Dendritic cell treated with granulocyte-macrophage colony-stimulating factor and Interleukin-4, amounts not matched to agents 40 ng/mL and 50 ng/mL, for 4 days (primary cell): ENCODE measurements at regions not wholly inside any gene's neighbourhood (a gene's known extent, or its start where the extent isn't known, plus 50 kb on each side); places are given as distances from the start of the nearest gene placed in this dataset.

ENCODE experiments used
- H3K27ac Mint-ChIP-seq: one replicate; pipeline ENCODE4 v1.8.0; 2022; ENCODE audit warnings: mild to moderate bottlenecking, mixed read lengths
- H3K27me3 Mint-ChIP-seq: one replicate; pipeline ENCODE4 v1.8.0; 2022; ENCODE audit warnings: mild to moderate bottlenecking, mixed read lengths
- H3K36me3 Mint-ChIP-seq: one replicate; pipeline ENCODE4 v1.8.0; 2022; ENCODE audit warnings: low read depth, mixed read lengths
- H3K4me1 Mint-ChIP-seq: one replicate; pipeline ENCODE4 v1.8.0; 2022; ENCODE audit warnings: low read depth, mixed read lengths
- H3K4me3 Mint-ChIP-seq: one replicate; pipeline ENCODE4 v1.8.0; 2022; ENCODE audit warnings: mild to moderate bottlenecking, moderate library complexity, mixed read lengths
- H3K9me3 Mint-ChIP-seq: one replicate; pipeline ENCODE4 v1.8.0; 2022; ENCODE audit warnings: mixed read lengths
- intact Hi-C: fragments of 100-400 bp; cut with micrococcal nuclease; formaldehyde crosslinking; loops from one replicate; pipeline ENCODE4 v1.15.0; 2022

- H3K9me3 Mint-ChIP-seq = no peaks in the 10 kb centered on the region
- no peak overlapping the region for H3K4me3 Mint-ChIP-seq
- intact Hi-C loops = no loop called here
- H3K36me3 Mint-ChIP-seq = no peaks in the 10 kb centered on the region
- peaks cover 14% of the 10 kb centered on the region for H3K4me1 Mint-ChIP-seq
- H3K27ac Mint-ChIP-seq = no peak overlapping the region
- peaks cover 30% of the 10 kb centered on the region for H3K27me3 Mint-ChIP-seq
Measured at GRCh38 chr1:209428241-209428921, 155.1 kb upstream of the CAMK1G start.

DNA sequence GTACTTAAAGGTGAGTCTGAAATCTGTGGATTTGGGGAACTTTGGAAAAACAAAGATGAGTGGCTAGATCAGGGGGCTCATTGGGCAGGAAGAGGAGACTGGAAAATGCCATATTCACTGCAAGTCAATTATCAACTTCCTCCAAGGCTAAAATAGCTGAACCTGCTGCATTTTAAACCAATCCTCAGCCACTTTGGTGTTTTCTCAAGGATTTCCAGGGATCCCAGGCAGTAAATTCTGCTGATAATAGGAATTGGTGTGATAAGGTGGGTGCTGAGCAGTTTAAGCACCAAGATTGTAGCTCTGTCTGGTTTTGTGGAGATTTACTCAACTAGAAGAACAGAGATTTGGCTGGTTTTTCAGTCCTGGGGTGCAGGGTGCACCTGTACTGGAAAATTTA lies 153.9 kb upstream of the CAMK1G start:
- Mint-ChIP-seq H3K27ac (no peak overlapping the region), H3K36me3 (no peaks in the 10 kb centered on the region), H3K27me3 (peaks cover 30% of the 10 kb centered on the region), H3K4me1 (peaks cover 19% of the 10 kb centered on the region), H3K4me3 (no peak overlapping the region), H3K9me3 (no peaks in the 10 kb centered on the region)
- intact Hi-C loops = no loop called here

DNA sequence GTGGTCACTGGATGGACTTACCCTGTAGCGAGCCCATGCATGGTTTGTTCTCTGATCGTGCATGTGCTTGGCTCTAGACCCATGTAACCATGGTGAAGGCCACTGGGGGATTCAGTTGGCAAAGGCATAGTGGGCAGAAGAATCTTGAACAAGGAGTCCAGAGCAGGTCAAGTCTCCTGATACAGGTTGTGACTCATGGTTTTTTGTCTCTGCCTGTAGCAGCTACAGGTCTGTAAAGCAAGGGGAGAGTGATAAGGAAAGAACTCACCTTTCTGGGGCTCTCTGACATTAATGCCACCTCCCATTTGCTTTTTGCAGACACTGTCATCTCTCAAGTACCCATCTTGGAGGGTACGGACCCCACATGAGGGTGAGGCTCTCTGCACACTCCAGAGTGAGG lies 153.4 kb upstream of the CAMK1G start:
- H3K4me1 Mint-ChIP-seq = peaks cover 19% of the 10 kb centered on the region
- H3K27ac Mint-ChIP-seq = no peak overlapping the region
- H3K4me3 Mint-ChIP-seq = no peak overlapping the region
- peaks cover 30% of the 10 kb centered on the region for H3K27me3 Mint-ChIP-seq
- no peaks in the 10 kb centered on the region for H3K36me3 Mint-ChIP-seq
- intact Hi-C loops = no loop called here
- no peaks in the 10 kb centered on the region for H3K9me3 Mint-ChIP-seq

DNA sequence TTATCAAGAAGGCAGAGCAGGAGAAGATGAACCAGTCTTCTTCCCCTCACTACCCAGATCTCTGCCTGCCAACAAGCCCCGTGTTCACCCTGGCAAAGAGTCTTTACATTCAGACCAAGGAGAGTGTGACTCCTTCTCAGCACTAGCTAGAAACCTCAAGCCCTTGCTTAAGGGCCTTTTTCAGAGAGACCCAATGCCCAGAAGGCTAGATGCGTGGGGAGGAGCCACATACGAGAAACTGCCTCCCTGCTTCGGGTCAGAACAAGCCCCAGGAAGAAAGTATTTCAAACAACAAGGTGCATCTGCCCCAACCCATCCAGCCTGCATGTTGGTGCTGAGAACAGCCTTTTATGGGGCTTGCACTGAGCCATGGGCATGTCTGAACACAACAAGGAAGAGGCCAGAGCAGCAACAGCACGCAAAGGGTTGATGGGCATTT lies 152.7 kb upstream of the CAMK1G start:
- Mint-ChIP-seq H3K4me3 (no peak overlapping the region), H3K27me3 (peaks cover 28% of the 10 kb centered on the region), H3K9me3 (no peaks in the 10 kb centered on the region), H3K4me1 (peaks cover 16% of the 10 kb centered on the region), H3K27ac (no peak overlapping the region), H3K36me3 (no peaks in the 10 kb centered on the region)
- intact Hi-C loops = no loop called here

DNA sequence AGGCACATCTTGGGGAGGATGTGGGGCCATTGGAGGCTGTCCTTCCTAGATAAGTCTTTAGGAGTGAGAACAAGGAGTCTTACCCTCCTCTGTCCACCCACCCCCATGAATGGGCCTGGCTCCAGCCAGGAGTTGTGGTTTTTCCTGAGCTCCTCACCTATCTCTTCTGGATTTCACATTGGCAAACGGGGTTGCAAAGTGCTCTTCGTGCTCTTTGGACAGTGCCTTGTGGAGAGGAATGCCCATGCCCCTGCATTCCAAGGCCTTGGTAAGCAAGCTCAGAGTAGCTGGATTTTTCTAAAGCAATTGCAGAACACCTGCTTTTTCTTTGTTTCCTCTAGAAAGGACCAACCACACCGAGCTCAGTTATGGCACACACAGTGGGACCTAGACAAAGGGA lies 152.1 kb upstream of the CAMK1G start:
- H3K27me3 Mint-ChIP-seq = peaks cover 26% of the 10 kb centered on the region
- intact Hi-C loops = no loop called here
- H3K4me1 Mint-ChIP-seq = peaks cover 11% of the 10 kb centered on the region

DNA sequence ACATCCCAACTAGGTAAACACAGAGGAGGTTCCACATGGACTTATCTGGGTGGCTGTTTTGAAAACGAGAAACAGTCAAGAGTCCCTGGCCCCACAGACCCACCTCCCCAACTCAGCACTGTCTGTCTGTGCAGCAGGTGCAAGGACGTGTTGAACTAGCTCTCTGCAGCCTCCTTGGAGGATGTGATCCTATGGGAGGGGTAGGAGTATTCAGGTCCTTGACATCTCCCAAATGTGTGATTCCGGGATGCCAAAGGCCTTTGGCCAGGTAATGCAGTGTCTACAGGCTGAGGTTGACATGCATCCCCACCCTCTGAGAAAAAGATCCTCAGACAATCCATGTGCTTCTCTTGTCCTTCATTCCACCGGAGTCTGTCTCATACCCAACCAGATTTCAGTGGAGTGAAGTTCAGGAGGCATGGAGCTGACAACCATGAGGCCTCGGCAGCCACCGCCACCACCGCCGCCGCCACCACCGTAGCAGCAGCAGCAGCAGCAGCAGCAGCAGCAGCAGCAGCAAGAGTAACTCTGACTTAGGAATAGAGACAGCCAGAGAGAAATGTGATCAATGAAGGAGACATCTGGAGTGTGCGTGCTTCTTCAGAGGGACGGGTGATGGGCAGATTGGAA lies 151.6 kb upstream of the CAMK1G start:
- Mint-ChIP-seq H3K27me3 (peaks cover 23% of the 10 kb centered on the region), H3K4me3 (no peak overlapping the region), H3K9me3 (no peaks in the 10 kb centered on the region), H3K27ac (no peak overlapping the region), H3K4me1 (peaks cover 11% of the 10 kb centered on the region), H3K36me3 (no peaks in the 10 kb centered on the region)
- intact Hi-C loops = no loop called here

More for the DNA sequence above, 152.1 kb upstream of the CAMK1G start:
- Mint-ChIP-seq H3K9me3 (no peaks in the 10 kb centered on the region), H3K27ac (no peak overlapping the region), H3K4me3 (no peak overlapping the region), H3K36me3 (no peaks in the 10 kb centered on the region)

GRCh38 chr1:209432443-209432825 lies 151.1 kb upstream of the CAMK1G start:
- intact Hi-C loops = no loop called here
- no peaks in the 10 kb centered on the region for H3K9me3 Mint-ChIP-seq
- H3K4me3 Mint-ChIP-seq = no peak overlapping the region
- H3K4me1 Mint-ChIP-seq = peaks cover 11% of the 10 kb centered on the region
- no peak overlapping the region for H3K27ac Mint-ChIP-seq
- H3K27me3 Mint-ChIP-seq = peaks cover 20% of the 10 kb centered on the region
- H3K36me3 Mint-ChIP-seq = no peaks in the 10 kb centered on the region

- intact Hi-C loops = loop anchor here (2.0 kb wide), 2 partner anchors 79 to 231 kb away; no protein-coding TSS in a partner anchor
Measured at GRCh38 chr1:209433649-209434031, 149.9 kb upstream of the CAMK1G start.

GRCh38 chr1:209434066-209434465 lies 149.4 kb upstream of the CAMK1G start:
- Mint-ChIP-seq H3K36me3 (no peaks in the 10 kb centered on the region), H3K27ac (no peak overlapping the region), H3K9me3 (no peaks in the 10 kb centered on the region), H3K4me3 (no peak overlapping the region), H3K4me1 (peaks cover 6% of the 10 kb centered on the region), H3K27me3 (peaks cover 10% of the 10 kb centered on the region)
- intact Hi-C loops = loop anchor here (2.0 kb wide), 2 partner anchors 79 to 231 kb away; no protein-coding TSS in a partner anchor

More at GRCh38 chr1:209433649-209434031, 149.9 kb upstream of the CAMK1G start:
- Mint-ChIP-seq H3K4me1 (peaks cover 10% of the 10 kb centered on the region), H3K4me3 (no peak overlapping the region), H3K27ac (no peak overlapping the region), H3K27me3 (peaks cover 14% of the 10 kb centered on the region), H3K9me3 (no peaks in the 10 kb centered on the region), H3K36me3 (no peaks in the 10 kb centered on the region)

DNA sequence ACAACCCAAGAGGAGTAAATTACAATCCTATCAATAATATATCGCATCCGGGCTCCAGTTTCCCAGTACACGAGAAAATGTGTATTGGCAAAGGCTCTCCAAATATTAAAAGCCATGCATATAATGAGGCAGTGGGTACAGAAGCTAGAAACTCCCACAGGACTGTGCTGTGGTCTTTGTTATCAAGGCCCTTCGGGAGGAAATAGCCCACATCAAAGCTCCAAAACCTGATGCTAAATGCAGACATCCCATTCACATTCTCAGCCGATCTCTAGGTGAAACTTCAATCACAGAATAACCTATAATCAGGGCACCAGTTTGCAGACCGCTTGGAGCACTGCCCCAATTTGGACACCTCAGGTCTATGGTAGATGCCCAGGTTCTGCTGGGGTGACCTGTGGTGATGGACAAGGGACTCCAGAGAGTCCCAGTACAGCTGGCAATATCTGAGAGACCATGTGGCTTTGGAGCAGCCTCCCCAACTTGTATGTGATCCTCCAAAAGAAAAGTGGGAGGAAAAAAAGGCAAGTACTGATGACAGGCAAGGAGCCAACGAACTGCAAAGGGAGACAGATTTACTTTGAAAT lies 148.8 kb upstream of the CAMK1G start:
- Mint-ChIP-seq H3K4me3 (no peak overlapping the region), H3K36me3 (no peaks in the 10 kb centered on the region), H3K4me1 (peaks cover 5% of the 10 kb centered on the region), H3K27ac (no peak overlapping the region), H3K27me3 (peaks cover 6% of the 10 kb centered on the region), H3K9me3 (peaks cover 4% of the 10 kb centered on the region)
- intact Hi-C loops = loop anchor here (1.0 to 2.0 kb wide), 3 partner anchors 80 to 232 kb away; no protein-coding TSS in a partner anchor

DNA sequence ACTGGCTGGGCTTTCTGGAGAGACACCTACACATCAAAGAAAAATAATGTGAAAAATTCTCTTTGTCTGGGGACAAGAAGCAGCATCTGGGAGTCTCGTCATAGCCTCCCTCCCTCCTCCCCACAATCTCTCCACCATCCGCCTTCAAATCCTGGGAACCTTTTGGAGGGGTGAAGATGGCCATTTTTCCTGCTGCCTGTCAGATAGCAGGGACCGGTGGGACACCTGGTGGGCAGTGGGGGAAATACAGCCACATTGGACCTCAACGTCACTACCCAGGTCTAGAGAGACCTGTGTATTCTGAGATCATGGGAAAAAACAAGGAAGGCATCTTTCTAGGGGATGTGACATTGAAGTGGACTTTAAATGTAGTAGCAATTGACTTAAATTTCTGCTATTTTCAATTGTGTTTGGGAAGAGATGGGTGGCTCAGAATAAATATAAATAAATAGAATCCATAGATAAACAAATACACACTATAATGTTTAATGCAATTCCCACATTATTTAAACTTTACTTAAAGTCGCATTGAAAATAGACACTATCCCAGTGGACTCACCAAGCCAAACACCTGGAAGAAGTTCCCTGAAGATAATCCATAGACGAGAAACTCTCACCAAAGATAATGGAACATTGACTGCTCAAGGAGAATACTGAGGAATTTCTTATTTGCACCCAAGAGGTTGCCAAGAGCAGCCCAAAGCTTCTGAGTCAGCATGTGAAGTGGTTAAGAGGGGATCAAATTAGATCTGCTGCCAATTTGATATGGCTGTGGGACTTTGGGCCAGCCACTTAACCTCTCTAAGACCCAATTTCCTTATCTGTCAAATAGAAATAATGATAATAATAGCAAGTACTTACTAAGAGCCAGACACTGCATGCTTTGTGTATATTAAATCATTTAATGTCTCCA lies 147.6 kb upstream of the CAMK1G start:
- Mint-ChIP-seq H3K27ac (no peak overlapping the region), H3K4me3 (no peak overlapping the region), H3K4me1 (peaks cover 5% of the 10 kb centered on the region), H3K27me3 (peaks cover 13% of the 10 kb centered on the region), H3K9me3 (peaks cover 10% of the 10 kb centered on the region), H3K36me3 (no peaks in the 10 kb centered on the region)
- intact Hi-C loops = loop anchor here (1.0 to 2.0 kb wide), 3 partner anchors 81 to 233 kb away; no protein-coding TSS in a partner anchor

DNA sequence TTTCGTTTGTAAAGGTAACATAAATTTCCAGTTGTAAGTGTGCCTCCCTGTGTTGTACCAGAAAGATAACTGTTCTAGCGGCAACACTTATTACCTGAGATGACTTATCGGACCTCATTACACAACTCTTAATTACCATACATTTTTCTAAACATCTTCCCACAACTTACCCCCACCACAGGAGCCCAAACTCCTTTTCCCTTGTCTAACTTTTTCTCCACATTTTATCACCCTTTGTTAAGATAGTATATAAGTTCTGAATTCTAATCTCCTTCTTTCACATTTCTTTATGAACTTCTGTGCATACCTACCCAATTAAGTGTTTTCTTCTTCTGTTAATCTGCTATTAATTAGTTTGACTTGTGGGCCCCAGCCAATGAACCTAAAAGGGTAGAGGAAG lies 143.7 kb upstream of the CAMK1G start:
- H3K27ac Mint-ChIP-seq = no peak overlapping the region
- H3K4me3 Mint-ChIP-seq = no peak overlapping the region
- intact Hi-C loops = no loop called here
- no peaks in the 10 kb centered on the region for H3K36me3 Mint-ChIP-seq
- no peaks in the 10 kb centered on the region for H3K4me1 Mint-ChIP-seq
- H3K9me3 Mint-ChIP-seq = peaks cover 10% of the 10 kb centered on the region
- H3K27me3 Mint-ChIP-seq = peaks cover 7% of the 10 kb centered on the region

DNA sequence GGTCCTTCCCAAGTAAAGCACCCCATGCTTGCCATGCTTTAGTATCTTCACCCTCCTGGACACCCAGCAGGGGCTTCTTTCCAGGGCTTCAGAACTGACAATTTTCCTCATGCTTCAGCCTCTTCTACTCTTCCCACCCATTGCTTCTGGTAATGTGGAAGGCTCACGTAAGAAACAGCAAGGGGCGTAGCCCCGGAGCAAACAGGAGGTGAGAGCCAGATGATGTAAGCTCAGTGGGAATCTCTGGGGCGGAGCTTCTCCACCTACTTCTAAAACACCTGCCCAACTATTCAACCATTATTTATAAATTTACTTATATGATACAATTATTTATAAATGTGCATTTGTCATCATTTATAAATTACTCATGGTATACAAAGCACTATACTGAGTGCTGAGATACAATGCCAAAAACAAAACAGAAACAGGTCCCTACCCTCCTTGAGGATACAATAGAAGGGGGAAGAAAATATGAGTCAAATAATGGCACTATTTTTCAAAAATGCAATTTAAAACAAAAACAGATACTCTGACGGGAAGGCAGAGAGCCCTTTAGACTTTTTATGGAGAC lies 140.1 kb upstream of the CAMK1G start:
- peaks cover 10% of the 10 kb centered on the region for H3K9me3 Mint-ChIP-seq

More for the DNA sequence above, 140.1 kb upstream of the CAMK1G start:
- H3K4me1 Mint-ChIP-seq = no peaks in the 10 kb centered on the region
- no peak overlapping the region for H3K4me3 Mint-ChIP-seq
- intact Hi-C loops = no loop called here
- no peak overlapping the region for H3K27ac Mint-ChIP-seq
- no peaks in the 10 kb centered on the region for H3K36me3 Mint-ChIP-seq
- H3K27me3 Mint-ChIP-seq = peaks cover 7% of the 10 kb centered on the region
